PC-3 (cell line): ENCODE measurements at regions not wholly inside any gene's neighbourhood (a gene's known extent, or its start where the extent isn't known, plus 50 kb on each side); places are given as distances from the start of the nearest gene placed in this dataset.

Source experiments
- ATAC-seq: fragments of 200-7000 bp; cut with Tn5 transposase; 2 replicates; pipeline ENCODE4 v1.9.1; 2020; ENCODE audit warnings: mild to moderate bottlenecking, moderate library complexity
- BruUV-seq: library from RNA; stranded (reverse); fragments of 400-500 nt; replicated peaks from 2 replicates; lab custom pipeline; 2021; lab: Mats Ljungman, UMichigan
- CTCF ChIA-PET: fragments of 300-600 bp; sonication (Branson Sonifier 250); formaldehyde crosslinking; loops from one replicate; lab custom pipeline; 2022; ENCODE audit warnings: antibody characterized with exemption; lab: Charles Lee
- POLR2A ChIA-PET: fragments of 300-600 bp; sonication (Branson Sonifier 250); formaldehyde crosslinking; loops from one replicate; lab custom pipeline; 2022; ENCODE audit warnings: antibody characterized with exemption; ENCODE audit not compliant: unreplicated experiment; lab: Charles Lee
- DNase-seq: peaks from one replicate; pipeline ENCODE4 v3.0.0-alpha.2; 2015
- H2AFZ ChIP-seq: fragments of 300-600 bp; sonication (generic); 2 replicates; pipeline ENCODE4 v1.6.0; 2016; ENCODE audit warnings: antibody characterized with exemption, low read length
- H3F3A ChIP-seq: fragments of 300-600 bp; sonication (generic); one replicate; pipeline ENCODE4 v1.6.0; 2017; ENCODE audit warnings: antibody characterized with exemption, low read length, control low read depth, mild to moderate bottlenecking; ENCODE audit not compliant: unreplicated experiment
- H3K27ac ChIP-seq: fragments of 300-600 bp; sonication (generic); 2 replicates; pipeline ENCODE4 v1.5.1; 2016; ENCODE audit warnings: mild to moderate bottlenecking, low read length
- H3K27me3 ChIP-seq: fragments of 300-600 bp; sonication (generic); 2 replicates; pipeline ENCODE4 v1.6.1; 2016; ENCODE audit warnings: low read length, mixed read lengths
- H3K36me3 ChIP-seq: fragments of 300-600 bp; sonication (generic); 2 replicates; pipeline ENCODE4 v1.6.1; 2016; ENCODE audit warnings: low read depth, mixed run types, low read length, mixed read lengths
- H3K4me1 ChIP-seq: fragments of 300-600 bp; sonication (generic); 2 replicates; pipeline ENCODE4 v1.5.1; 2016; ENCODE audit warnings: low read length; ENCODE audit not compliant: insufficient read depth
- H3K4me2 ChIP-seq: fragments of 300-600 bp; sonication (generic); 2 replicates; pipeline ENCODE4 v1.6.0; 2016; ENCODE audit warnings: low read length
- H3K4me3 ChIP-seq: fragments of 300-600 bp; sonication (generic); 2 replicates; pipeline ENCODE4 v1.5.1; 2016; ENCODE audit warnings: mild to moderate bottlenecking, low read length, mixed read lengths
- H3K79me2 ChIP-seq: fragments of 300-600 bp; sonication (generic); 2 replicates; pipeline ENCODE4 v1.6.1; 2017; ENCODE audit warnings: low read length, mixed read lengths
- H3K9ac ChIP-seq: fragments of 300-600 bp; sonication (generic); 2 replicates; pipeline ENCODE4 v1.6.0; 2016; ENCODE audit warnings: mild to moderate bottlenecking, low read length
- H3K9me2 ChIP-seq: fragments of 300-600 bp; sonication (generic); replicated peaks from 2 replicates; pipeline ENCODE4 v1.6.1; 2016; ENCODE audit warnings: mixed run types, low read length, mixed read lengths
- H3K9me3 ChIP-seq: fragments of 300-600 bp; sonication (generic); 2 replicates; pipeline ENCODE4 v1.6.1; 2016; ENCODE audit warnings: low read length, mixed read lengths
- H4K20me1 ChIP-seq: fragments of 300-600 bp; sonication (generic); 2 replicates; pipeline ENCODE4 v1.6.1; 2016; ENCODE audit warnings: low read length, mixed read lengths
- EZH2 ChIP-seq: fragments of 300-600 bp; sonication (generic); IDR thresholded peaks from one replicate; pipeline ENCODE4 v1.6.1; 2017; ENCODE audit warnings: antibody characterized with exemption, mild to moderate bottlenecking, low read length; ENCODE audit not compliant: unreplicated experiment
- EZH2phosphoT487 ChIP-seq: fragments of 300-600 bp; sonication (generic); IDR thresholded peaks from 2 replicates; pipeline ENCODE4 v1.6.1; 2018; ENCODE audit warnings: mild to moderate bottlenecking, antibody characterized with exemption, low read length, borderline replicate concordance
- intact Hi-C: fragments of 100-400 bp; cut with micrococcal nuclease; formaldehyde crosslinking; loops from 2 replicates; pipeline ENCODE4 v1.9.0; 2023
- TF ChIP-seq, protein P1 (sequence below): fragments of 300-600 bp; sonication (generic); conservative IDR thresholded peaks from 2 replicates; pipeline ENCODE4 v1.5.1; 2017; ENCODE audit warnings: antibody characterized with exemption, low read depth, mild to moderate bottlenecking, low read length

GRCh38 chr21:34197561-34197960, 124.2 kb downstream of the MRPS6 start:
- ChIA-PET CTCF (no interaction called here), POLR2A (no interaction called here)
- no peaks in the 10 kb centered on the region for H3K36me3 ChIP-seq

DNA sequence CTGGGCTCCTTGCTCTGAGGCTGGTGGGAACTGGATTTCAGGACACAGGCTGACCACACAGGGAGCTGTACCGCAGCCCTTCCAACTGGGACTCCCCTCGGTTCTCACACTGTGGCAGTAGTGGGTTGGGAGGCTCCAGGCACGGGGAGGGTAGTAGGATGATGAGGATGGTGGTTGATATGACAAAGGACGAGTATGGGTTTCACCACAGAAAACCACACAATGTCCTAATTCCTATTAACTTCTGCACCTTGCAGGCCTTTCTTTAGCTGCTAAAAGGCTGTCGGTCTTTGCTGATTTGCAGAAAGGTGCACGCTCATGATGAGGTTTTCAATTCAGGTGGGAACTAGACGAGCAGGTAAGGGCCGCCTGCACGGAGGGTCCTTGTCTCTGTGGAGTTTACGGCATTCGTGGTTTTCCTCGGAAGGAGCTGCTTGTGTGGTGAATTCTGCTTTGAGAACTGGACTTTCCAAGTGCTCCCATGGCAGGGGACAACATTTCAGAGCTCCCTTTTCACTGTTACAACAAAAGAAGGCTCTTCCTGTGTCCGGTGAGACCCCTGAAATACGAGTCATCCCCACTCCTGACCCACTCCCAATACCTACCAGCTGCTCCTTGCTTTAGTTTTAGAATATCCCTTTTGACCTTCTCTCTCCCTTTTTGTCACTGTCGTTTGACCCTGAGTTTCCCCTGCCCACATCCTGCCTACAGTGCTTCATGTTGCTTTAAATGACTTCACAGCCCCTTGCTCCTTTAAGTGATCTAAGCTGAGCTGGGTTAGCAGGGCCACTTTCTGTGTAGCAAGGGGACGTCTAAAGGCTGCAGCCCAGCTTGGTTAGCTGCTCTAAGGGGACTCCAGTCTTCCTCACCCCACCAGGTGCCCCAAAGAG, 125.1 kb downstream of the MRPS6 start:
- Histone ChIP-seq H3K9me2 (no peaks in the 10 kb centered on the region), H3K4me1 (peaks cover 6% of the 10 kb centered on the region), H3K4me3 (no peak overlapping the region), H3K79me2 (no peaks in the 10 kb centered on the region), H2AFZ (no peak overlapping the region), H3K36me3 (no peaks in the 10 kb centered on the region), H3K9ac (no peak overlapping the region), H3K4me2 (no peak overlapping the region), H3K27ac (no peak overlapping the region), H3K27me3 (no peaks in the 10 kb centered on the region), H4K20me1 (no peaks in the 10 kb centered on the region), H3K9me3 (no peaks in the 10 kb centered on the region), H3F3A (no peaks in the 10 kb centered on the region)
- BruUV-seq: no TSS peak
- ChIA-PET POLR2A (interaction anchor here (0.6 kb wide), 1 partner anchor 657 kb away, joined by 3 read pairs; the partner anchor contains the start of gene GART), CTCF (no interaction called here)
- no peak for DNase-seq
- TF ChIP-seq EZH2: no peak
- TF ChIP-seq, protein P1, sequence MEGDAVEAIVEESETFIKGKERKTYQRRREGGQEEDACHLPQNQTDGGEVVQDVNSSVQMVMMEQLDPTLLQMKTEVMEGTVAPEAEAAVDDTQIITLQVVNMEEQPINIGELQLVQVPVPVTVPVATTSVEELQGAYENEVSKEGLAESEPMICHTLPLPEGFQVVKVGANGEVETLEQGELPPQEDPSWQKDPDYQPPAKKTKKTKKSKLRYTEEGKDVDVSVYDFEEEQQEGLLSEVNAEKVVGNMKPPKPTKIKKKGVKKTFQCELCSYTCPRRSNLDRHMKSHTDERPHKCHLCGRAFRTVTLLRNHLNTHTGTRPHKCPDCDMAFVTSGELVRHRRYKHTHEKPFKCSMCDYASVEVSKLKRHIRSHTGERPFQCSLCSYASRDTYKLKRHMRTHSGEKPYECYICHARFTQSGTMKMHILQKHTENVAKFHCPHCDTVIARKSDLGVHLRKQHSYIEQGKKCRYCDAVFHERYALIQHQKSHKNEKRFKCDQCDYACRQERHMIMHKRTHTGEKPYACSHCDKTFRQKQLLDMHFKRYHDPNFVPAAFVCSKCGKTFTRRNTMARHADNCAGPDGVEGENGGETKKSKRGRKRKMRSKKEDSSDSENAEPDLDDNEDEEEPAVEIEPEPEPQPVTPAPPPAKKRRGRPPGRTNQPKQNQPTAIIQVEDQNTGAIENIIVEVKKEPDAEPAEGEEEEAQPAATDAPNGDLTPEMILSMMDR: no peak
- no peak for ATAC-seq
- intact Hi-C loops: no loop called here

More at GRCh38 chr21:34197561-34197960, 124.2 kb downstream of the MRPS6 start:
- H3K27me3 ChIP-seq: no peaks in the 10 kb centered on the region
- BruUV-seq: no TSS peak
- DNase-seq: no peak
- intact Hi-C loops: no loop called here
- TF ChIP-seq EZH2phosphoT487 (no peak), EZH2 (no peak)
- TF ChIP-seq, protein P1: no peak
- H3K9ac ChIP-seq: no peak overlapping the region
- no peaks in the 10 kb centered on the region for H3K9me2 ChIP-seq
- H3K4me2 ChIP-seq: no peak overlapping the region
- no peaks in the 10 kb centered on the region for H4K20me1 ChIP-seq
- H3K4me3 ChIP-seq: no peak overlapping the region
- H3K79me2 ChIP-seq: no peaks in the 10 kb centered on the region
- peaks cover 6% of the 10 kb centered on the region for H3K4me1 ChIP-seq
- no peak overlapping the region for H3K27ac ChIP-seq
- no peak for ATAC-seq
- no peak overlapping the region for H2AFZ ChIP-seq
- no peaks in the 10 kb centered on the region for H3K9me3 ChIP-seq
- no peaks in the 10 kb centered on the region for H3F3A ChIP-seq
